Upper lobe of left lung (tissue), 4 donors: ENCODE measurements at regions not wholly inside any gene's neighbourhood (a gene's known extent, or its start where the extent isn't known, plus 50 kb on each side); places are given as distances from the start of the nearest gene placed in this dataset.

Experiments
- CTCF ChIP-seq, 6 experiments: fragments of 450-650 bp in 4 of 6; fragments of 200-600 bp in 2 of 6; sonication (generic) in 2 of 6; IDR thresholded peaks; one replicate each; pipeline ENCODE4 v1.5.1; 2016 to 2019; ENCODE audit warnings: antibody characterized with exemption in 6 of 6
- EP300 ChIP-seq, 4 donors: sonication (generic); formaldehyde crosslinking; IDR thresholded peaks; one replicate each; pipeline ENCODE4 v1.5.1; 2017; ENCODE audit warnings: antibody characterized with exemption in 4 of 4, control low read depth in 2 of 4
- POLR2A ChIP-seq, 4 donors: fragments of 450-650 bp; IDR thresholded peaks; one replicate each; pipeline ENCODE4 v1.5.1; 2016 to 2017; ENCODE audit warnings: antibody characterized with exemption in 4 of 4, mild to moderate bottlenecking in 2 of 4

- TF ChIP-seq CTCF (IDR thresholded peaks at IDR 0.05) (no peak), POLR2A (IDR thresholded peaks at IDR 0.05) (no peak), EP300 (IDR thresholded peaks at IDR 0.05) (no peak)
These were observed 195.7 kb downstream of the LRATD1 start for GRCh38 chr2:14828223-14828622.
